Aorta (tissue), 5 donors: ENCODE measurements at regions not wholly inside any gene's neighbourhood (a gene's known extent, or its start where the extent isn't known, plus 50 kb on each side); places are given as distances from the start of the nearest gene placed in this dataset.

ENCODE experiments used
- ATAC-seq: fragments of 200-7000 bp; cut with Tn5 transposase; one replicate; pipeline ENCODE4 v1.9.1; 2022; ENCODE audit warnings: moderate library complexity; ENCODE audit not compliant: low FRiP score
- DNase-seq, 2 donors: peaks; one replicate each; pipeline ENCODE4 v3.0.0-alpha.2; 2020
- H3K27ac ChIP-seq, 2 donors: one replicate each; pipeline ENCODE4 v1.5.1; 2013; ENCODE audit warnings: low read length in 2 of 2, mild to moderate bottlenecking in 2 of 2, moderate library complexity in 2 of 2, control low read depth in 1 of 2, inconsistent platforms in 1 of 2, low read depth in 1 of 2
- H3K27me3 ChIP-seq, 2 donors: one replicate each; pipeline ENCODE4 v1.6.1; 2013; ENCODE audit warnings: control low read depth in 1 of 2, low read length in 1 of 2, mild to moderate bottlenecking in 1 of 2, moderate library complexity in 1 of 2; ENCODE audit not compliant: insufficient read depth in 2 of 2, control insufficient read depth in 1 of 2
- H3K36me3 ChIP-seq, 2 donors: one replicate each; pipeline ENCODE4 v1.6.1; 2013; ENCODE audit warnings: control low read depth in 1 of 2, low read length in 1 of 2, mild to moderate bottlenecking in 1 of 2; ENCODE audit not compliant: insufficient read depth in 2 of 2, control insufficient read depth in 1 of 2
- H3K4me1 ChIP-seq, 2 donors: one replicate each; pipeline ENCODE4 v1.6.1; 2013; ENCODE audit warnings: low read length in 2 of 2, control low read depth in 1 of 2, mild to moderate bottlenecking in 1 of 2, moderate library complexity in 1 of 2; ENCODE audit not compliant: insufficient read depth in 2 of 2, control insufficient read depth in 1 of 2
- H3K4me3 ChIP-seq, 2 donors: one replicate each; pipeline ENCODE4 v1.5.1; 2013; ENCODE audit warnings: low read length in 2 of 2, control low read depth in 1 of 2, mild to moderate bottlenecking in 1 of 2
- H3K9me3 ChIP-seq: one replicate; pipeline ENCODE4 v1.6.1; 2013; ENCODE audit warnings: mild to moderate bottlenecking, low read length; ENCODE audit not compliant: control insufficient read depth
- WGBS, 2 donors: extraction: QIAGEN DNeasy Blood & Tissue Kit; methylation state at CpG; one replicate each; pipeline ENCODE4 v1.1.7; 2013; 5-methylcytosine and 5-hydroxymethylcytosine counted together
- intact Hi-C, 2 donors: fragments of 100-400 bp; cut with DNase I; formaldehyde crosslinking; loops; one replicate each; pipeline versions ENCODE4 v1.14.2 to v1.15.0; 2022
- donor health status: healthy with polysubstance abuse.
- donor health status: Bipolar disorder and iron deficiency.
- donor health status: DM: no; HTN: no; CAD: no.
- donor health status: DM: no; HTN: no; CAD: no.
- donor health status: DM: yes; HTN: yes; CAD: no.

DNA sequence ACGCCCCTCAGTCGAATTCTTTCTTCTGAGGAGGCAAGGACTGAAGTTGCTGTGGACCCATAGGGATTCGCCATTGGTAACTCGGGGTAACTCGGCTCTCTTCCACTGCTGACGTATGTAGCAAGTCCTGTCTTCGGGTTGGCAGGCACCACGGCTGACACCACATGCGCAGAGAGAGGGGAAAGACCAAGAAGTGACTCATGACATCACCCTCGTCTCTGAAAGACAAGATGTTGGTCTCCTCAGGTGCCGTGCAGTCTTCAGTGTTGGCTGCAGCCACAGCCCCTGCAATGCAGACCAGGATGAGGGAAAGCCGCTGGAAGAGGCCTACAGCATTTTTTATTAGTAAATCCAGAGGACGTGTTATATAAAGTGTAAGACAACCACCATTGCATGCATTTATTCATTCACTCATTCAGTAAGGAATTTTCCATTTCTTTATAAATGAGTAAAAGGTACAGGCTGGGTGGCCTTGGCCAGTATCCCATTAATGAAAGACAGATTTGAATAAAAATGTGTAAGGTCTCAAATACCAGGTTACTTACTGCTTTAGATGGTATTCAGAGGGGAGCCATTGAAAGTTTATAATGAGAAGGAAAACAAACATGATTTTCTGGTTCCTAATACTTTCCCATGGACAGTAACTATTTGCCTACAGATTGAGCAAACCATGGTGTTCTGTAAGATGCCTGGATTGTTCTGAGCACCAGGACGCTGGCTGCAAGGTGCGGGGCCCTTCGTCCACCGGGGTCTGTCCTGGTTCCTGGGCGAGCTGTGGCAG, 50.7 kb upstream of the IRF2BP2 start:
- Histone ChIP-seq H3K36me3 (no peaks in the 10 kb centered on the region), H3K4me1 (no peaks in the 10 kb centered on the region), H3K27ac (no peak overlapping the region), H3K27me3 (no peaks in the 10 kb centered on the region), H3K9me3 (no peaks in the 10 kb centered on the region), H3K4me3 (no peak overlapping the region)
- intact Hi-C loops, result loop anchor here in 1 of 2 donors (5.0 kb wide), 1 partner anchor 38 kb away; no protein-coding TSS in a partner anchor
- WGBS, 2 donors, result 94 to 96% methylated on average over 18 of the region's 18 CpGs
- ATAC-seq, result no peak
- DNase-seq, result no peak
